Astrocyte of the spinal cord (primary cell): ENCODE measurements at regions not wholly inside any gene's neighbourhood (a gene's known extent, or its start where the extent isn't known, plus 50 kb on each side); places are given as distances from the start of the nearest gene placed in this dataset.

Experiments used
- DNase-seq: peaks from one replicate; pipeline ENCODE4 v3.0.0; 2011; ENCODE audit warnings: low read depth, low spot score
- H3K4me3 ChIP-seq: 2 replicates; pipeline ENCODE4 v1.5.1; 2011; ENCODE audit warnings: low read depth, mild to moderate bottlenecking, low read length, moderate library complexity
- CTCF ChIP-seq: IDR thresholded peaks from 2 replicates; pipeline ENCODE4 v1.5.1; 2012; ENCODE audit warnings: low read depth, mild to moderate bottlenecking, low read length, inconsistent platforms
- in situ Hi-C: cut with HindIII; loops from 2 replicates; pipeline ENCODE4 v1.10.0; 2017; ENCODE audit warnings: low sequenced_read_pairs

GRCh38 chr2:2850859-2851258 lies 519.8 kb upstream of the MYT1L start:
- TF ChIP-seq CTCF = no peak
- in situ Hi-C loops = no loop called here
- H3K4me3 ChIP-seq = no peak overlapping the region
- no peak for DNase-seq

GRCh38 chr2:2850218-2850755 lies 519.2 kb upstream of the MYT1L start:
- TF ChIP-seq CTCF = no peak
- in situ Hi-C loops = no loop called here
- no peak overlapping the region for H3K4me3 ChIP-seq
- DNase-seq = no peak

- in situ Hi-C loops = no loop called here
- no peak for DNase-seq
- no peak overlapping the region for H3K4me3 ChIP-seq
- TF ChIP-seq CTCF = no peak
Observed at GRCh38 chr2:2849464-2850217, 518.6 kb upstream of the MYT1L start.

- no peak for TF ChIP-seq CTCF
- no peak for DNase-seq
- in situ Hi-C loops = no loop called here
- H3K4me3 ChIP-seq = no peak overlapping the region
Observed at GRCh38 chr2:2848621-2849333, 517.7 kb upstream of the MYT1L start.

DNA sequence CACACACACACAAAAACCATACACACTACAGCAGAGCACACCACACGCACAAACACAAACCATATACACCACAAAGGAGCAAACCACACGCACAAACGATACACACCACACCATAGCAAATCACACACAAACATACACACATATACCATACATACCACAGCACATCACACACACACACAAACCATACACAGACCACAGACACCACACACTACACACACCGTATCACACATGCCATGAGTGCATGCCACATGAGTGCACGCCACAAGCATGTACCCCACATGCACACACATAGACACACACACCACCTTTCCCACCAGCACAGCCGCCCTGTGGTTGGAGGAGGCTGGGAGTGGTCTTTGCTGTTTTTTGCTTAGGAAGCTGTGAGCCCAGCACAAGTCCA lies 517.1 kb upstream of the MYT1L start:
- no peak for DNase-seq
- in situ Hi-C loops = no loop called here
- TF ChIP-seq CTCF = no peak
- no peak overlapping the region for H3K4me3 ChIP-seq

DNA sequence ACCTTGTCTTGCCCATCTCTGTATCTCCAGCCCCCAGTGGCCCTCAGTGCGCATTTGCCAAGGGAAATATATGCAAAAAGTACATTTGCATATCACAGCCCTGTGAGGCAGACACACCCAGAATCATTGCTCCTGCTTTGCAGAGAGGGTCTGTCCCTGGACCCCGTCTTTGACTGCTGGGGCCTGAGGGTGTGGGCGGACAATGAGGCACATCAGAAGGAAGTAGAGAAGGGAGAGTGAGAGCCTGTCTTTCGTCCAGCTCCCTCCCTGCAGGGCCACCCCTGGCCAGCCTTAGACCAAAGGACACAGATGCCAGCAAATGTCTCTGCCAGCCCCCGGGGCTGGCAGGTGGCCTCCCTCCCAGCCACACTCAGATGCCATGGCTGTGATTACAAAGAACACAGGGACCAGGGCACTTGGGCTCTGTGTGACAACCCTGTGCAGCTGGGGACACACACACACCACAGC lies 516.2 kb upstream of the MYT1L start:
- DNase-seq = no peak
- TF ChIP-seq CTCF = no peak
- H3K4me3 ChIP-seq = no peak overlapping the region
- in situ Hi-C loops = no loop called here
